Immature natural killer cell (primary cell): ENCODE measurements at regions not wholly inside any gene's neighbourhood (a gene's known extent, or its start where the extent isn't known, plus 50 kb on each side); places are given as distances from the start of the nearest gene placed in this dataset.
A peak's percentile ranks its signal among the peaks of the same experiment; 100 is the strongest.
"Not testable (repeated sequence)": the region's sequence is repeated elsewhere in the genome, so short reads cannot be mapped to it uniquely, and the experiment has no call there.

Experiments
- DNase-seq, 3 donors: peaks; one replicate each; pipeline ENCODE4 v3.0.0; 2022; ENCODE audit warnings: mixed read lengths in 1 of 3
- H3K27ac Mint-ChIP-seq, 6 donors: one replicate each; pipeline ENCODE4 v1.8.0; 2020; ENCODE audit warnings: mixed read lengths in 6 of 6, mild to moderate bottlenecking in 5 of 6, inconsistent platforms in 4 of 6, moderate library complexity in 3 of 6
- H3K27me3 Mint-ChIP-seq, 3 donors: one replicate each; pipeline ENCODE4 v1.8.0; 2020 to 2021; ENCODE audit warnings: low read depth in 3 of 3, mild to moderate bottlenecking in 3 of 3, mixed read lengths in 3 of 3, moderate library complexity in 3 of 3, inconsistent platforms in 1 of 3
- H3K36me3 Mint-ChIP-seq, 3 donors: one replicate each; pipeline ENCODE4 v1.8.0; 2020; ENCODE audit warnings: mixed read lengths in 3 of 3, inconsistent platforms in 2 of 3, mild to moderate bottlenecking in 2 of 3
- H3K4me1 Mint-ChIP-seq, 2 donors: one replicate each; pipeline ENCODE4 v1.8.0; 2020; ENCODE audit warnings: inconsistent platforms in 2 of 2, mild to moderate bottlenecking in 2 of 2, mixed read lengths in 2 of 2, moderate library complexity in 1 of 2
- H3K4me3 Mint-ChIP-seq, 5 donors: one replicate each; pipeline ENCODE4 v1.8.0; 2020; ENCODE audit warnings: mild to moderate bottlenecking in 5 of 5, mixed read lengths in 5 of 5, inconsistent platforms in 3 of 5, moderate library complexity in 3 of 5
- H3K9me3 Mint-ChIP-seq, 6 donors: one replicate each; pipeline ENCODE4 v1.8.0; 2020; ENCODE audit warnings: mild to moderate bottlenecking in 6 of 6, mixed read lengths in 6 of 6, inconsistent platforms in 4 of 6, moderate library complexity in 3 of 6

- peaks cover 47 to 70% of the 10 kb centered on the region in 2 donors for H3K4me1 Mint-ChIP-seq
- no peak overlapping the region for H3K4me3 Mint-ChIP-seq
- no peak for DNase-seq
- peak overlapping the region; percentile 73 to 96 (median 88) for H3K27ac Mint-ChIP-seq
- H3K9me3 Mint-ChIP-seq: peaks cover 0 to 2% (median 0%) of the 10 kb centered on the region in 6 donors
- peaks cover 6 to 19% (median 16%) of the 10 kb centered on the region in 3 donors for H3K27me3 Mint-ChIP-seq
- peaks cover 0 to 2% (median 1%) of the 10 kb centered on the region in 3 donors for H3K36me3 Mint-ChIP-seq
These were observed 825.1 kb downstream of the RNF144A start for GRCh38 chr2:7742301-7742700.

GRCh38 chr2:7744827-7745226 lies 827.6 kb downstream of the RNF144A start:
- Mint-ChIP-seq H3K4me1 (peaks cover 61 to 80% of the 10 kb centered on the region in 2 donors), H3K27ac (peak overlapping the region; percentile 80 to 98 (median 95)), H3K27me3 (peaks cover 18 to 35% (median 23%) of the 10 kb centered on the region in 3 donors), H3K36me3 (no peaks in the 10 kb centered on the region), H3K4me3 (peak overlapping the region; percentile 31 to 75 (median 57)), H3K9me3 (peaks cover 0 to 2% (median 0%) of the 10 kb centered on the region in 6 donors)
- DNase-seq: peak; percentile 96

GRCh38 chr2:7745369-7745768 lies 828.2 kb downstream of the RNF144A start:
- no peaks in the 10 kb centered on the region for H3K36me3 Mint-ChIP-seq
- no peak for DNase-seq
- H3K27me3 Mint-ChIP-seq: peaks cover 18 to 35% (median 23%) of the 10 kb centered on the region in 3 donors
- peaks cover 57 to 74% of the 10 kb centered on the region in 2 donors for H3K4me1 Mint-ChIP-seq
- peak overlapping the region; percentile 80 to 98 (median 95) for H3K27ac Mint-ChIP-seq
- peak overlapping the region; percentile 31 to 75 (median 57) for H3K4me3 Mint-ChIP-seq
- peaks cover 0 to 2% (median 0%) of the 10 kb centered on the region in 6 donors for H3K9me3 Mint-ChIP-seq

- H3K36me3 Mint-ChIP-seq: peaks cover 1 to 9% (median 2%) of the 10 kb centered on the region in 3 donors
- peaks cover 18 to 35% (median 23%) of the 10 kb centered on the region in 3 donors for H3K27me3 Mint-ChIP-seq
- peaks cover under 1 to 12% (median 10%) of the 10 kb centered on the region in 6 donors for H3K9me3 Mint-ChIP-seq
- H3K27ac Mint-ChIP-seq: peak overlapping the region; percentile 92 to 99 (median 94)
- peaks cover 46 to 54% of the 10 kb centered on the region in 2 donors for H3K4me1 Mint-ChIP-seq
- peak; percentile 73 to 81 (median 80) for DNase-seq
- H3K4me3 Mint-ChIP-seq: peak overlapping the region; percentile 44 to 82 (median 78)
These were observed 831.7 kb downstream of the RNF144A start for GRCh38 chr2:7748717-7749415.

GRCh38 chr2:7749895-7750559 lies 832.8 kb downstream of the RNF144A start:
- H3K36me3 Mint-ChIP-seq: peaks cover 9 to 11% (median 11%) of the 10 kb centered on the region in 3 donors
- H3K27ac Mint-ChIP-seq: peak overlapping the region in 1 of 6 donors; percentile 74
- H3K4me3 Mint-ChIP-seq: no peak overlapping the region
- H3K9me3 Mint-ChIP-seq: peaks cover 3 to 20% (median 12%) of the 10 kb centered on the region in 6 donors
- peaks cover 13 to 31% (median 18%) of the 10 kb centered on the region in 3 donors for H3K27me3 Mint-ChIP-seq
- no peak for DNase-seq
- peaks cover 34 to 42% of the 10 kb centered on the region in 2 donors for H3K4me1 Mint-ChIP-seq

GRCh38 chr2:7752291-7752690 lies 835.1 kb downstream of the RNF144A start:
- Mint-ChIP-seq H3K9me3 (peaks cover 3 to 22% (median 12%) of the 10 kb centered on the region in 6 donors), H3K4me3 (no peak overlapping the region), H3K27me3 (peaks cover 6 to 19% (median 12%) of the 10 kb centered on the region in 3 donors), H3K4me1 (peaks cover 17 to 22% of the 10 kb centered on the region in 2 donors), H3K27ac (peak overlapping the region in 1 of 6 donors; percentile 62), H3K36me3 (peaks cover 9 to 12% (median 11%) of the 10 kb centered on the region in 3 donors)
- no peak for DNase-seq

GRCh38 chr2:7753777-7754176 lies 836.6 kb downstream of the RNF144A start:
- Mint-ChIP-seq H3K4me3 (no peak overlapping the region), H3K4me1 (peaks cover 6 to 7% of the 10 kb centered on the region in 2 donors), H3K9me3 (peaks cover 3 to 24% (median 12%) of the 10 kb centered on the region in 6 donors), H3K27ac (no peak overlapping the region), H3K36me3 (peaks cover 9 to 15% (median 14%) of the 10 kb centered on the region in 3 donors), H3K27me3 (peaks cover 0 to 5% (median 4%) of the 10 kb centered on the region in 3 donors)
- no peak for DNase-seq

- Mint-ChIP-seq H3K9me3 (peaks cover 3 to 24% (median 12%) of the 10 kb centered on the region in 6 donors), H3K27ac (peak overlapping the region in 1 of 6 donors; percentile 10), H3K4me3 (no peak overlapping the region), H3K4me1 (no peaks in the 10 kb centered on the region), H3K36me3 (peaks cover 14 to 17% (median 15%) of the 10 kb centered on the region in 3 donors), H3K27me3 (no peaks in the 10 kb centered on the region)
- no peak for DNase-seq
These were observed 838.7 kb downstream of the RNF144A start for GRCh38 chr2:7755879-7756278.

GRCh38 chr2:7758073-7758759 lies 841.0 kb downstream of the RNF144A start:
- no peak overlapping the region for H3K4me3 Mint-ChIP-seq
- peaks cover 6 to 27% (median 14%) of the 10 kb centered on the region in 6 donors for H3K9me3 Mint-ChIP-seq
- H3K36me3 Mint-ChIP-seq: peaks cover 20 to 21% (median 20%) of the 10 kb centered on the region in 3 donors
- no peaks in the 10 kb centered on the region for H3K27me3 Mint-ChIP-seq
- H3K4me1 Mint-ChIP-seq: no peaks in the 10 kb centered on the region
- DNase-seq: no peak
- H3K27ac Mint-ChIP-seq: no peak overlapping the region

- H3K36me3 Mint-ChIP-seq: peaks cover 17 to 21% (median 19%) of the 10 kb centered on the region in 3 donors
- H3K27ac Mint-ChIP-seq: no peak overlapping the region
- no peaks in the 10 kb centered on the region for H3K4me1 Mint-ChIP-seq
- no peak for DNase-seq
- H3K4me3 Mint-ChIP-seq: no peak overlapping the region
- peaks cover 0 to 3% (median 0%) of the 10 kb centered on the region in 3 donors for H3K27me3 Mint-ChIP-seq
- H3K9me3 Mint-ChIP-seq: peaks cover 8 to 26% (median 16%) of the 10 kb centered on the region in 6 donors
These were observed 842.7 kb downstream of the RNF144A start for GRCh38 chr2:7759898-7760297.

- not testable (repeated sequence) for H3K4me3 Mint-ChIP-seq, H3K27me3 Mint-ChIP-seq, H3K27ac Mint-ChIP-seq, DNase-seq
- peaks cover 13 to 19% (median 18%) of the 10 kb centered on the region in 3 donors for H3K36me3 Mint-ChIP-seq
- peaks cover 15 to 16% of the 10 kb centered on the region in 2 donors for H3K4me1 Mint-ChIP-seq
- peaks cover 8 to 22% (median 16%) of the 10 kb centered on the region in 6 donors for H3K9me3 Mint-ChIP-seq
These were observed 846.2 kb downstream of the RNF144A start for GRCh38 chr2:7763418-7763817.

GRCh38 chr2:7765236-7765635 lies 848.0 kb downstream of the RNF144A start:
- peak in 1 of 3 donors; percentile 12 for DNase-seq
- H3K4me3 Mint-ChIP-seq: no peak overlapping the region
- H3K9me3 Mint-ChIP-seq: peaks cover 8 to 22% (median 16%) of the 10 kb centered on the region in 6 donors
- peak overlapping the region in 2 of 6 donors; percentile 20 to 31 for H3K27ac Mint-ChIP-seq
- H3K4me1 Mint-ChIP-seq: peaks cover 15 to 17% of the 10 kb centered on the region in 2 donors
- H3K36me3 Mint-ChIP-seq: peaks cover 13 to 15% (median 14%) of the 10 kb centered on the region in 3 donors
- H3K27me3 Mint-ChIP-seq: peaks cover 0 to 4% (median 0%) of the 10 kb centered on the region in 3 donors

- peak in 2 of 3 donors; percentile 19 to 35 for DNase-seq
- Mint-ChIP-seq H3K4me1 (peaks cover 15 to 17% of the 10 kb centered on the region in 2 donors), H3K4me3 (peak overlapping the region in 3 of 5 donors; percentile 20 to 53 (median 53)), H3K9me3 (peaks cover 8 to 22% (median 16%) of the 10 kb centered on the region in 6 donors), H3K27ac (peak overlapping the region; percentile 51 to 87 (median 74)), H3K36me3 (peaks cover 13 to 15% (median 14%) of the 10 kb centered on the region in 3 donors), H3K27me3 (peaks cover 0 to 4% (median 0%) of the 10 kb centered on the region in 3 donors)
These were observed 849.0 kb downstream of the RNF144A start for GRCh38 chr2:7766088-7766722.
